Astrocyte of the spinal cord (primary cell): ENCODE measurements at regions not wholly inside any gene's neighbourhood (a gene's known extent, or its start where the extent isn't known, plus 50 kb on each side); places are given as distances from the start of the nearest gene placed in this dataset.

Experiments used
- DNase-seq: peaks from one replicate; pipeline ENCODE4 v3.0.0; 2011; ENCODE audit warnings: low read depth, low spot score
- H3K4me3 ChIP-seq: 2 replicates; pipeline ENCODE4 v1.5.1; 2011; ENCODE audit warnings: low read depth, mild to moderate bottlenecking, low read length, moderate library complexity
- CTCF ChIP-seq: IDR thresholded peaks from 2 replicates; pipeline ENCODE4 v1.5.1; 2012; ENCODE audit warnings: low read depth, mild to moderate bottlenecking, low read length, inconsistent platforms
- in situ Hi-C: cut with HindIII; loops from 2 replicates; pipeline ENCODE4 v1.10.0; 2017; ENCODE audit warnings: low sequenced_read_pairs

GRCh38 chr1:57517587-57518374 lies 93.9 kb upstream of the DAB1 start:
- in situ Hi-C loops: no loop called here
- DNase-seq: no peak
- H3K4me3 ChIP-seq: no peak overlapping the region
- no peak for TF ChIP-seq CTCF

GRCh38 chr1:57512386-57512785 lies 88.5 kb upstream of the DAB1 start:
- TF ChIP-seq CTCF: no peak
- no peak overlapping the region for H3K4me3 ChIP-seq
- in situ Hi-C loops: no loop called here
- DNase-seq: no peak

DNA sequence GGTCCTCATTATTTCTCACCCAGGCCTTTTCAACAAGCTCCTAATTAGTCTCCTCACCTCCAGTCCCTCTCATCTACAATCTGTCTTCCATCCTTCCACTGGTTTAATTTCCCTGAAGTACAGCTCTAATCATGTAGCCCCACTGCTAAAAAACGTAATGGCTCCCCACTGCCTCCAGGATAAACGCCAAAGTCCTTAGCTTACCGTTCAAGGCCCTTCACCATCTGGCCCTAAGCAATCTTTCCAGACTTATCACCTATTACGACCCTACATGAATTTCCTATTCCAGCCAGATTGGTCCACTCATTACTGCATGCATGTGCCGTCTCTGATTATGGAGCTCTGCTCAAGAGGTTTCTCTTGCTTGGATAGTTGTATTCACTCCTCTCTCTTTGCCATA lies 83.1 kb upstream of the DAB1 start:
- TF ChIP-seq CTCF: no peak
- DNase-seq: no peak
- no peak overlapping the region for H3K4me3 ChIP-seq
- in situ Hi-C loops: no loop called here

DNA sequence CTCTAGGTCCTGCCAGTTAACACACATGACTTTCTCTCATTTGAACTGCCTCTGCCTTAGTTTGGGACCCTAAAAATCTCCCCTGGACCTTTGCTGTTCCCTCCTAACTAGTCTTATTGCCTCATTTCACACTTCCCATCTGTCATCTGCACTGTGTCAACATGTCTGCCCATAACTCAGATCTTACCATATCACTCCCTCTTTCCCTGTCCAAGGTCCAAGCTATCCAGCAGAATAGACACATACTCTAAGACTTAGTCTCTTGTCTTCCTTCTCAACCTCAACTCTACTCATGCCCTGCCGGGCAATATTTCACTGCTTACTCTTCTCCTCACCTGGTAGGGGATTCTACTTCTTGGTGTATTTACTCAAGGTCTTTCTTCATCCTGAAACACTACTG lies 79.5 kb upstream of the DAB1 start:
- no peak for TF ChIP-seq CTCF
- DNase-seq: no peak
- no peak overlapping the region for H3K4me3 ChIP-seq
- in situ Hi-C loops: no loop called here

GRCh38 chr1:57500136-57500830 lies 76.4 kb upstream of the DAB1 start:
- H3K4me3 ChIP-seq: no peak overlapping the region
- in situ Hi-C loops: no loop called here
- no peak for TF ChIP-seq CTCF
- DNase-seq: no peak

GRCh38 chr1:57494530-57495079 lies 70.7 kb upstream of the DAB1 start:
- no peak for DNase-seq
- TF ChIP-seq CTCF: no peak
- H3K4me3 ChIP-seq: no peak overlapping the region
- in situ Hi-C loops: no loop called here
